ENCODE measurements at regions not wholly inside any gene's neighbourhood (a gene's known extent, or its start where the extent isn't known, plus 50 kb on each side); places are given as distances from the start of the nearest gene placed in this dataset.

- TF ChIP-seq EP300 (IDR thresholded peaks at IDR 0.05; ENCODE audit: low read depth) = no peak
- no peak for TF ChIP-seq CTCF (IDR thresholded peaks at IDR 0.05)
- TF ChIP-seq POLR2A (IDR thresholded peaks at IDR 0.05) = no peak
Measured at GRCh38 chr18:26618135-26618534, 69.8 kb upstream of the KCTD1 start.
